Progenitor cell of endocrine pancreas (in vitro differentiated cells): ENCODE measurements at regions not wholly inside any gene's neighbourhood (a gene's known extent, or its start where the extent isn't known, plus 50 kb on each side); places are given as distances from the start of the nearest gene placed in this dataset.

Experiments
- DNase-seq: peaks from one replicate; pipeline ENCODE4 v3.0.0; 2021; ENCODE audit warnings: low spot score; ENCODE audit not compliant: unreplicated experiment
- H3K27ac Mint-ChIP-seq: 2 replicates; pipeline ENCODE4 v1.8.0; 2021; ENCODE audit warnings: mild to moderate bottlenecking, moderate library complexity, mixed read lengths
- H3K27me3 Mint-ChIP-seq: 2 replicates; pipeline ENCODE4 v1.8.0; 2021; ENCODE audit warnings: mixed read lengths
- H3K36me3 Mint-ChIP-seq: 2 replicates; pipeline ENCODE4 v1.8.0; 2022; ENCODE audit warnings: mixed read lengths; ENCODE audit not compliant: insufficient read depth
- H3K4me1 Mint-ChIP-seq: 2 replicates; pipeline ENCODE4 v1.8.0; 2021; ENCODE audit warnings: low read depth, mixed read lengths
- H3K4me3 Mint-ChIP-seq: 2 replicates; pipeline ENCODE4 v1.8.0; 2021; ENCODE audit warnings: low read depth, mild to moderate bottlenecking, moderate library complexity, mixed read lengths
- H3K9me3 Mint-ChIP-seq: 2 replicates; pipeline ENCODE4 v1.8.0; 2021; ENCODE audit warnings: low read depth, mixed read lengths
- CTCF ChIP-seq: fragments of 200-600 bp; sonication (generic); IDR thresholded peaks from one replicate; pipeline ENCODE4 v1.5.0; 2021; ENCODE audit warnings: antibody characterized with exemption, mild to moderate bottlenecking; ENCODE audit not compliant: unreplicated experiment

GRCh38 chr18:29083545-29083944 lies 906.6 kb upstream of the CDH2 start:
- Mint-ChIP-seq H3K27ac (no peak overlapping the region), H3K27me3 (no peaks in the 10 kb centered on the region), H3K4me3 (no peak overlapping the region), H3K36me3 (no peaks in the 10 kb centered on the region), H3K4me1 (no peaks in the 10 kb centered on the region), H3K9me3 (no peaks in the 10 kb centered on the region)
- DNase-seq = no peak
- no peak for TF ChIP-seq CTCF

- H3K4me3 Mint-ChIP-seq = no peak overlapping the region
- H3K9me3 Mint-ChIP-seq = no peaks in the 10 kb centered on the region
- TF ChIP-seq CTCF = no peak
- no peaks in the 10 kb centered on the region for H3K4me1 Mint-ChIP-seq
- no peaks in the 10 kb centered on the region for H3K36me3 Mint-ChIP-seq
- no peak overlapping the region for H3K27ac Mint-ChIP-seq
- no peaks in the 10 kb centered on the region for H3K27me3 Mint-ChIP-seq
- DNase-seq = no peak
Measured at GRCh38 chr18:29080946-29081345, 904.0 kb upstream of the CDH2 start.

GRCh38 chr18:29078273-29078672 lies 901.3 kb upstream of the CDH2 start:
- no peak overlapping the region for H3K4me3 Mint-ChIP-seq
- H3K27me3 Mint-ChIP-seq = no peaks in the 10 kb centered on the region
- H3K36me3 Mint-ChIP-seq = no peaks in the 10 kb centered on the region
- H3K4me1 Mint-ChIP-seq = no peaks in the 10 kb centered on the region
- no peaks in the 10 kb centered on the region for H3K9me3 Mint-ChIP-seq
- no peak overlapping the region for H3K27ac Mint-ChIP-seq
- TF ChIP-seq CTCF = no peak
- DNase-seq = no peak

- no peaks in the 10 kb centered on the region for H3K27me3 Mint-ChIP-seq
- no peak for TF ChIP-seq CTCF
- no peaks in the 10 kb centered on the region for H3K9me3 Mint-ChIP-seq
- no peak overlapping the region for H3K27ac Mint-ChIP-seq
- no peaks in the 10 kb centered on the region for H3K4me1 Mint-ChIP-seq
- DNase-seq = no peak
- H3K4me3 Mint-ChIP-seq = no peak overlapping the region
- no peaks in the 10 kb centered on the region for H3K36me3 Mint-ChIP-seq
Measured at GRCh38 chr18:29077344-29077743, 900.4 kb upstream of the CDH2 start.

- no peaks in the 10 kb centered on the region for H3K27me3 Mint-ChIP-seq
- H3K4me1 Mint-ChIP-seq = no peaks in the 10 kb centered on the region
- no peaks in the 10 kb centered on the region for H3K9me3 Mint-ChIP-seq
- H3K36me3 Mint-ChIP-seq = no peaks in the 10 kb centered on the region
- DNase-seq = no peak
- no peak overlapping the region for H3K4me3 Mint-ChIP-seq
- no peak overlapping the region for H3K27ac Mint-ChIP-seq
- no peak for TF ChIP-seq CTCF
Measured at GRCh38 chr18:29076645-29077044, 899.7 kb upstream of the CDH2 start.
